ENCODE measurements at regions not wholly inside any gene's neighbourhood (a gene's known extent, or its start where the extent isn't known, plus 50 kb on each side); places are given as distances from the start of the nearest gene placed in this dataset.

- H3K27ac ChIP-seq = no peak overlapping the region
- H3K27me3 ChIP-seq = no peaks in the 10 kb centered on the region
- in situ Hi-C loops (cut with MboI; ENCODE audit: low sequenced_read_pairs in 4 of 4) = no loop called here
- no peak for ATAC-seq
- H3K4me3 ChIP-seq = no peak overlapping the region
- no peaks in the 10 kb centered on the region for H3K36me3 ChIP-seq
- intact Hi-C loops (cut with DNase I; ENCODE audit: low total_unique reads) = no loop called here
- DNase-seq = no peak
- no peak for TF ChIP-seq POLR2A (IDR thresholded peaks at IDR 0.05)
- TF ChIP-seq CTCF (IDR thresholded peaks at IDR 0.05 in 4 of 5, conservative IDR thresholded peaks at IDR 0.05 in 1 of 5) = no peak
- no peaks in the 10 kb centered on the region for H3K9me3 ChIP-seq
- H3K4me1 ChIP-seq = peaks cover 11 to 14% of the 10 kb centered on the region in 2 donors
Measured at GRCh38 chr4:128596853-128597252, 212.6 kb upstream of the JADE1 start.

- ATAC-seq (no peak), DNase-seq (no peak)
- Histone ChIP-seq H3K4me1 (peaks cover 12 to 17% of the 10 kb centered on the region in 2 donors), H3K4me3 (no peak overlapping the region), H3K27ac (no peak overlapping the region), H3K9me3 (no peaks in the 10 kb centered on the region), H3K27me3 (no peaks in the 10 kb centered on the region), H3K36me3 (no peaks in the 10 kb centered on the region)
- in situ Hi-C loops (cut with MboI; ENCODE audit: low sequenced_read_pairs in 4 of 4) = no loop called here
- TF ChIP-seq CTCF (IDR thresholded peaks at IDR 0.05 in 4 of 5, conservative IDR thresholded peaks at IDR 0.05 in 1 of 5) = no peak
- no peak for TF ChIP-seq POLR2A (IDR thresholded peaks at IDR 0.05)
- intact Hi-C loops (cut with DNase I; ENCODE audit: low total_unique reads) = no loop called here
Measured at GRCh38 chr4:128596115-128596514, 213.4 kb upstream of the JADE1 start.

GRCh38 chr4:128591482-128591881 lies 218.0 kb upstream of the JADE1 start:
- H3K27ac ChIP-seq = peak overlapping the region; percentile 71 to 83 (median 72)
- intact Hi-C loops (cut with DNase I; ENCODE audit: low total_unique reads) = loop anchor here (5.0 kb wide), 1 partner anchor 221 kb away; no protein-coding TSS in a partner anchor
- DNase-seq = no peak
- TF ChIP-seq CTCF (IDR thresholded peaks at IDR 0.05 in 4 of 5, conservative IDR thresholded peaks at IDR 0.05 in 1 of 5) (no peak), POLR2A (IDR thresholded peaks at IDR 0.05) (no peak)
- peak in 1 of 2 donors; percentile 5 for ATAC-seq
- no peaks in the 10 kb centered on the region for H3K9me3 ChIP-seq
- peaks cover 23% of the 10 kb centered on the region in 2 donors for H3K4me1 ChIP-seq
- no peaks in the 10 kb centered on the region for H3K27me3 ChIP-seq
- H3K36me3 ChIP-seq = no peaks in the 10 kb centered on the region
- H3K4me3 ChIP-seq = no peak overlapping the region
- in situ Hi-C loops (cut with MboI; ENCODE audit: low sequenced_read_pairs in 4 of 4) = no loop called here

DNA sequence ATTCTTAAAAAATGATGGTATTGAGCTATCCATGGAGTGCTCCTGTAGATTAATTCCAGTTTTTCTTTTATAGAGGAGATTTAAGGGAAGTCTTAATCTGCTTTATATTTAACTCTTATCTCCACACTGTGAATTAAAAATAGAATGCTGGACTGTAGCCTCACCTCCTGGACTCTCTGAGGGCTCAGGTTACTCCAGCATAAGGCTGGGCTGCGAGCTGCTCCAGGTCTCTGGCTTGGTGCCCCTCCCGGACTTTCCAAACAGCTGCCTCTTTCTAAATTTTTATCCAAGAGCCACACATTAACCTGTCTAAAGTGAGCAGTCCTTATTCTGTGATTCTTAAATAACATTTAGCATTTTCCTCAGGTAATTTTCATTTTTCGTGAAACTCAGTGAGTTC lies 218.7 kb upstream of the JADE1 start:
- Histone ChIP-seq H3K27ac (peak overlapping the region; percentile 71 to 83 (median 72)), H3K36me3 (no peaks in the 10 kb centered on the region), H3K27me3 (no peaks in the 10 kb centered on the region), H3K4me1 (peaks cover 23% of the 10 kb centered on the region in 2 donors), H3K9me3 (no peaks in the 10 kb centered on the region), H3K4me3 (no peak overlapping the region)
- DNase-seq (peak; percentile 61 to 81), ATAC-seq (peak; percentile 96 to 100)
- intact Hi-C loops (cut with DNase I; ENCODE audit: low total_unique reads) (loop anchor here (5.0 kb wide), 1 partner anchor 222 kb away; no protein-coding TSS in a partner anchor), in situ Hi-C loops (cut with MboI; ENCODE audit: low sequenced_read_pairs in 4 of 4) (no loop called here)
- TF ChIP-seq POLR2A (IDR thresholded peaks at IDR 0.05) = no peak
- TF ChIP-seq CTCF (IDR thresholded peaks at IDR 0.05 in 4 of 5, conservative IDR thresholded peaks at IDR 0.05 in 1 of 5) = no peak

Data from gastrocnemius medialis (tissue), 4 donors.